Aorta (tissue), 5 donors: ENCODE measurements at regions not wholly inside any gene's neighbourhood (a gene's known extent, or its start where the extent isn't known, plus 50 kb on each side); places are given as distances from the start of the nearest gene placed in this dataset.

Experiments used
- ATAC-seq: fragments of 200-7000 bp; cut with Tn5 transposase; one replicate; pipeline ENCODE4 v1.9.1; 2022; ENCODE audit warnings: moderate library complexity; ENCODE audit not compliant: low FRiP score
- DNase-seq, 2 donors: peaks; one replicate each; pipeline ENCODE4 v3.0.0-alpha.2; 2020
- H3K27ac ChIP-seq, 2 donors: one replicate each; pipeline ENCODE4 v1.5.1; 2013; ENCODE audit warnings: low read length in 2 of 2, mild to moderate bottlenecking in 2 of 2, moderate library complexity in 2 of 2, control low read depth in 1 of 2, inconsistent platforms in 1 of 2, low read depth in 1 of 2
- H3K27me3 ChIP-seq, 2 donors: one replicate each; pipeline ENCODE4 v1.6.1; 2013; ENCODE audit warnings: control low read depth in 1 of 2, low read length in 1 of 2, mild to moderate bottlenecking in 1 of 2, moderate library complexity in 1 of 2; ENCODE audit not compliant: insufficient read depth in 2 of 2, control insufficient read depth in 1 of 2
- H3K36me3 ChIP-seq, 2 donors: one replicate each; pipeline ENCODE4 v1.6.1; 2013; ENCODE audit warnings: control low read depth in 1 of 2, low read length in 1 of 2, mild to moderate bottlenecking in 1 of 2; ENCODE audit not compliant: insufficient read depth in 2 of 2, control insufficient read depth in 1 of 2
- H3K4me1 ChIP-seq, 2 donors: one replicate each; pipeline ENCODE4 v1.6.1; 2013; ENCODE audit warnings: low read length in 2 of 2, control low read depth in 1 of 2, mild to moderate bottlenecking in 1 of 2, moderate library complexity in 1 of 2; ENCODE audit not compliant: insufficient read depth in 2 of 2, control insufficient read depth in 1 of 2
- H3K4me3 ChIP-seq, 2 donors: one replicate each; pipeline ENCODE4 v1.5.1; 2013; ENCODE audit warnings: low read length in 2 of 2, control low read depth in 1 of 2, mild to moderate bottlenecking in 1 of 2
- H3K9me3 ChIP-seq: one replicate; pipeline ENCODE4 v1.6.1; 2013; ENCODE audit warnings: mild to moderate bottlenecking, low read length; ENCODE audit not compliant: control insufficient read depth
- WGBS, 2 donors: extraction: QIAGEN DNeasy Blood & Tissue Kit; methylation state at CpG; one replicate each; pipeline ENCODE4 v1.1.7; 2013; 5-methylcytosine and 5-hydroxymethylcytosine counted together
- intact Hi-C, 2 donors: fragments of 100-400 bp; cut with DNase I; formaldehyde crosslinking; loops; one replicate each; pipeline versions ENCODE4 v1.14.2 to v1.15.0; 2022
- donor health status: healthy with polysubstance abuse.
- donor health status: Bipolar disorder and iron deficiency.
- donor health status: DM: no; HTN: no; CAD: no.
- donor health status: DM: no; HTN: no; CAD: no.
- donor health status: DM: yes; HTN: yes; CAD: no.

DNA sequence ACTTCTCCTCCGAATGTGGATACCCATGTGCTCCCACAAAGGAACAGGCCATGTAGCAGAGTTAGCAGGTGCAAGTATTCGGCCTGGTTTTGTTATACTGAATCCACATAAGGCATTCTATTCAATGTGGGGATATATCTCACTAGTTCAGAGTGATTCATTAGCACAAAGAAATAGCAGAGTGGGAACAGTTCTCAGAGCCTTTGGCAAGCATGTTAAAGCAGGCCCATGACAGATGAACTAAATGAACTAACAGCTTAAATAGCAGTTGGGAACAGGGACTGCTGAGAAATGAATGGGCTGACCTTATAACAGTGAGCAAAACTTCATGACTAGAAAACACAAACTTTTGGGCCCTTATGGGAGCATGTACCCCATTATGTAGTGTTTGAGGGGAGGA, 352.0 kb downstream of the FLRT2 start:
- ATAC-seq = no peak
- 69 to 79% methylated on average over 2 of the region's 2 CpGs for WGBS, 2 donors
- no peaks in the 10 kb centered on the region for H3K4me1 ChIP-seq
- H3K27me3 ChIP-seq = peaks cover 0 to 2% of the 10 kb centered on the region in 2 donors
- H3K4me3 ChIP-seq = no peak overlapping the region
- intact Hi-C loops = no loop called here
- no peak for DNase-seq
- H3K27ac ChIP-seq = no peak overlapping the region
- no peaks in the 10 kb centered on the region for H3K9me3 ChIP-seq
- no peaks in the 10 kb centered on the region for H3K36me3 ChIP-seq

- WGBS, 2 donors = 52 to 62% methylated on average over 7 of the region's 7 CpGs
Observed at GRCh38 chr14:85878874-85879273, 348.9 kb downstream of the FLRT2 start.

GRCh38 chr14:85873006-85873405, 343.1 kb downstream of the FLRT2 start:
- 82 to 88% methylated on average over 6 of the region's 6 CpGs for WGBS, 2 donors
- H3K9me3 ChIP-seq = no peaks in the 10 kb centered on the region
- intact Hi-C loops = no loop called here
- H3K4me1 ChIP-seq = no peaks in the 10 kb centered on the region
- DNase-seq (no peak), ATAC-seq (no peak)
- H3K36me3 ChIP-seq = no peaks in the 10 kb centered on the region
- no peaks in the 10 kb centered on the region for H3K27me3 ChIP-seq
- no peak overlapping the region for H3K4me3 ChIP-seq
- no peak overlapping the region for H3K27ac ChIP-seq

More at GRCh38 chr14:85878874-85879273, 348.9 kb downstream of the FLRT2 start:
- Histone ChIP-seq H3K36me3 (no peaks in the 10 kb centered on the region), H3K27me3 (peaks cover 0 to under 1% of the 10 kb centered on the region in 2 donors), H3K4me3 (no peak overlapping the region), H3K9me3 (no peaks in the 10 kb centered on the region), H3K27ac (no peak overlapping the region), H3K4me1 (no peaks in the 10 kb centered on the region)
- intact Hi-C loops = no loop called here
- no peak for DNase-seq
- no peak for ATAC-seq

- H3K4me3 ChIP-seq = no peak overlapping the region
- H3K27ac ChIP-seq = no peak overlapping the region
- no peak for ATAC-seq
- intact Hi-C loops = no loop called here
- no peaks in the 10 kb centered on the region for H3K4me1 ChIP-seq
- DNase-seq = no peak
- H3K9me3 ChIP-seq = no peaks in the 10 kb centered on the region
- 88% methylated on average over 4 of the region's 4 CpGs for WGBS, 2 donors
- no peaks in the 10 kb centered on the region for H3K27me3 ChIP-seq
- H3K36me3 ChIP-seq = no peaks in the 10 kb centered on the region
Observed at GRCh38 chr14:85867450-85867849, 337.5 kb downstream of the FLRT2 start.

DNA sequence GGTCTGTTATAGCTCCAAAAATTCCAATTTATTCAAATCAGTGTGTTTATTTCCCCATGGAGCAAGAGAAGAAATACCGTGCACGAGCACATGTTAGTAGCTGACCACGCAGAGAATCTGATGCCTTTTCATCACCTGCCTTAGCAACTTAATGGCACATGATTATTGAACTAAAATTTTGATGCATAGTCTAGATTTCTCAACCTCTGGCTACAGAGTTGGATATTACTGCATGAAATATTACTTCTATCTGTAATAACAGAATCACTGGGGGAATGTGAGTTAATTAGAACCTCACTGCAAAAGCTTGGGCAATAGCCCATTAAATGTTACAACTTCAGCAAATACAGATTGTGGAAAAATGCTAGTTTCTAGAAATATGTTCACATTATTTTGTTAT, 335.8 kb downstream of the FLRT2 start:
- ATAC-seq (no peak), DNase-seq (no peak)
- Histone ChIP-seq H3K27ac (no peak overlapping the region), H3K36me3 (no peaks in the 10 kb centered on the region), H3K27me3 (no peaks in the 10 kb centered on the region), H3K4me1 (no peaks in the 10 kb centered on the region), H3K4me3 (no peak overlapping the region), H3K9me3 (no peaks in the 10 kb centered on the region)
- WGBS, 2 donors = 70 to 77% methylated on average over 3 of the region's 3 CpGs
- intact Hi-C loops = no loop called here

DNA sequence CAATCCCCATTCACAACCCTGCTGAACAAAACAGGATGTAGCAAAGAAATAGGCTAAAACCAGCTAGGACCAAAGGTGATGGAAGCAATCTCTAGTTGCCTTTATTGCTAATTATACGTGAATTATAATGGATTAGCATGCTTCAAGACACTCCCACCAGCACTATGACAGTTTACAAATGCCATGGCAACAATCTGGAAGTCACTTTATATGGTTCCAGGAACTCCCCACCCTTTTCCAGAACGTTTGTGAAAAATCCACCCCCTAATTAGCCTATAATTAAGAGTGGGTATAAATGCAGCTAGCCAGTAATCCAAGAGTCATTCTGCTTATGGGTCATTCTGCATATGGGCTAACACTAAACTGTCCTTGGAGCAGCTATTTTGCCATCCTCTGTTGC, 328.7 kb downstream of the FLRT2 start:
- H3K36me3 ChIP-seq = no peaks in the 10 kb centered on the region
- ATAC-seq (no peak), DNase-seq (no peak)
- H3K27ac ChIP-seq = no peak overlapping the region
- H3K27me3 ChIP-seq = no peaks in the 10 kb centered on the region
- intact Hi-C loops = no loop called here
- H3K4me1 ChIP-seq = no peaks in the 10 kb centered on the region
- 66 to 80% methylated on average over 2 of the region's 2 CpGs for WGBS, 2 donors
- no peaks in the 10 kb centered on the region for H3K9me3 ChIP-seq
- no peak overlapping the region for H3K4me3 ChIP-seq

- no peaks in the 10 kb centered on the region for H3K4me1 ChIP-seq
- H3K4me3 ChIP-seq = no peak overlapping the region
- H3K9me3 ChIP-seq = no peaks in the 10 kb centered on the region
- no peaks in the 10 kb centered on the region for H3K36me3 ChIP-seq
- no peak for ATAC-seq
- no peak overlapping the region for H3K27ac ChIP-seq
- intact Hi-C loops = no loop called here
- no peak for DNase-seq
- 52 to 56% methylated on average over 1 of the region's 1 CpG for WGBS, 2 donors
- no peaks in the 10 kb centered on the region for H3K27me3 ChIP-seq
Observed at GRCh38 chr14:85856430-85856829, 326.5 kb downstream of the FLRT2 start.

DNA sequence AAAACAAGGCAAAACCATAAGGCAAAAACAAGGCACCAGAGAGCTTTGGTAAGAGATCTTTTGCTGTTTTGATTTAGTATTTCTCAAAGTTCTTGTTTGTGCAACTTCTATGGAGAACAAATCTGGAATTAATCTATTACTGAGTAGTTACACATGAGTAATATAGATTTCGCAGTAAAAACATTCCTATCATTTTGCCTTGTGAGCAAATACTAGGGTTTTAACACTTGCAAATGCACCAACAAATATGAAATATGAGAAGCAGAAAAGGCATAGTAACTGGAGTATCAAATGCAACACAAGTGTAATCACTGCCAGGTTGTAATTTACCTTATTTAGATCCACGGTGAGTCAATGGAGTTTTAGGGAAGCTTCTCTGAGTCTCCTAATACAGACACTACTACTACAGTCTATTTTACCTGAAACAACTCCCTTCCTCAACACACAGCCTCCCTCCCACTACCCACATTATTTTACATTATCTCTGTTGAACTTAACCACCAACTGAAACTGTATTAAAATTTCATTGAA, 324.1 kb downstream of the FLRT2 start:
- no peak overlapping the region for H3K4me3 ChIP-seq
- no peaks in the 10 kb centered on the region for H3K27me3 ChIP-seq
- no peak overlapping the region for H3K27ac ChIP-seq
- no peaks in the 10 kb centered on the region for H3K36me3 ChIP-seq
- 73 to 77% methylated on average over 2 of the region's 2 CpGs for WGBS, 2 donors
- intact Hi-C loops = no loop called here
- no peak for ATAC-seq
- H3K9me3 ChIP-seq = no peaks in the 10 kb centered on the region
- no peak for DNase-seq
- no peaks in the 10 kb centered on the region for H3K4me1 ChIP-seq

DNA sequence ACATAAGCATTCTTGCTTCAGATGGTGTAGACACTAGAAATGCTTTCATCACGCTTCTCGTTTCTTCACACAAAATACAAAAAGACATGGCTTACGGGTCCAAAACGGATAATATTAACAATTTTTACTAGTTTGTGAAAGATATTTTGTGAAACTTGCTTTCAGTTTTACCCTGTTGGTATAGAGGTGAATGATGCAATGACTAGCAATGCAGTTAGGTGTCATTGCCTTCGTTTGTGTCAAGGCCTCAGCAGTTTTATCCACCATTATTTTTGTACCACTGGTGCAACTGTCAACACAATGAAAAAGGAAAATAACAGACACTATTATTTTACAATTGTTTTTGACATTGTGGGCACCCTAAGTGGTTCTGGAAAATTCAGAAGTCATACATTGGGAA, 323.0 kb downstream of the FLRT2 start:
- Histone ChIP-seq H3K4me3 (no peak overlapping the region), H3K36me3 (no peaks in the 10 kb centered on the region), H3K9me3 (no peaks in the 10 kb centered on the region), H3K4me1 (no peaks in the 10 kb centered on the region), H3K27me3 (no peaks in the 10 kb centered on the region), H3K27ac (no peak overlapping the region)
- DNase-seq (no peak), ATAC-seq (no peak)
- 71 to 84% methylated on average over 5 of the region's 5 CpGs for WGBS, 2 donors
- intact Hi-C loops = no loop called here
